ENCODE measurements at regions not wholly inside any gene's neighbourhood (a gene's known extent, or its start where the extent isn't known, plus 50 kb on each side); places are given as distances from the start of the nearest gene placed in this dataset.

DNA sequence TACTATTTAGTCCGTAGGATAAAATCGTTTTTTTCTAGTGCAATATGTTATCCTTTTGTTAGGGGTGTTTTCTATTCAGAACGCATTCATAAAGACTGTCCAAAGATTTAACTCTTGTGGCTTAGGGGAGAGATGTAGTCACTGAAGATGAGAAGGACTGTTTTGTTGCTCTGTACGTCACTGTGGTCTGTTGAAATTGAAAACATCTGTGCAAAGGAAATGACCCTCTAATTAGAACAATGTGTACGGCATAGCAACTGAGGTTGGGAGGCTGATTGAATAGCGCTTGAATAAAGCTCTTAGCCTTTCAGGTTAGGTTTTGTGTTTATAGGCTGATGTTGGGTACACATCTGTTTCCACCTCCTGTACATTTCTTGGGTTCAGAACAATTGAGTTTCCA is 453.4 kb upstream of the AKR1E2 start:
- dilution Hi-C loops (cut with MboI; ENCODE audit: extremely low pct_ligation_motif_present, low sequenced_read_pairs), result no loop called here
- POLR2A ChIA-PET, result no interaction called here
- Histone ChIP-seq H3K4me1 (ENCODE audit: control insufficient read depth, extremely low read depth, insufficient read depth, low read length) (peaks cover 14% of the 10 kb centered on the region), H3K27me3 (ENCODE audit: control insufficient read depth in 2 of 2, insufficient read depth in 2 of 2, low read length in 2 of 2) (no peaks in the 10 kb centered on the region), H3K4me3 (replicated peaks in 1 of 3; ENCODE audit: insufficient read depth in 1 of 3, low read depth in 1 of 3, low read length in 3 of 3) (no peak overlapping the region), H3K27ac (ENCODE audit: insufficient read depth, low read depth, low read length) (peak overlapping the region; percentile 91), H3K79me2 (ENCODE audit: control insufficient read depth, insufficient read depth, low read length) (no peaks in the 10 kb centered on the region), H3K9me3 (replicated peaks; ENCODE audit: control insufficient read depth, insufficient read depth, low read length) (no peaks in the 10 kb centered on the region), H4K20me1 (replicated peaks; ENCODE audit: control insufficient read depth, extremely low read depth, insufficient read depth, low read length) (no peaks in the 10 kb centered on the region), H2AFZ (ENCODE audit: low read depth, low read length) (no peak overlapping the region), H3K36me3 (ENCODE audit: control insufficient read depth in 2 of 2, extremely low read depth in 1 of 2, insufficient read depth in 2 of 2, low read length in 2 of 2) (no peaks in the 10 kb centered on the region), H3K4me2 (ENCODE audit: insufficient read depth, low read length) (no peak overlapping the region), H3K9ac (replicated peaks; ENCODE audit: extremely low read depth, insufficient read depth, low read length) (peak overlapping the region; percentile 13), H3K9me1 (replicated peaks; ENCODE audit: control insufficient read depth, extremely low read depth, insufficient read depth, low read length) (no peaks in the 10 kb centered on the region)
- FAIRE-seq, result peak; percentile 70
- peak; percentile 60 for TF ChIP-seq JUN (IDR thresholded peaks at IDR 0.05; ENCODE audit: borderline replicate concordance, insufficient read depth, insufficient read length, low read depth)
- no peak for TF ChIP-seq GATA2 (IDR thresholded peaks at IDR 0.05; ENCODE audit: insufficient read depth, insufficient read length, low read depth, low read length)
- CTCF ChIA-PET, result no interaction called here
- intact Hi-C loops (cut with micrococcal nuclease), result loop anchor here (1.0 to 5.0 kb wide), 11 partner anchors 18 to 591 kb away; no protein-coding TSS in a partner anchor
- no TSS peak for BruUV-seq (replicated peaks)
- peak; percentile 93 for DNase-seq (ENCODE audit: low read depth, low spot score)

DNA sequence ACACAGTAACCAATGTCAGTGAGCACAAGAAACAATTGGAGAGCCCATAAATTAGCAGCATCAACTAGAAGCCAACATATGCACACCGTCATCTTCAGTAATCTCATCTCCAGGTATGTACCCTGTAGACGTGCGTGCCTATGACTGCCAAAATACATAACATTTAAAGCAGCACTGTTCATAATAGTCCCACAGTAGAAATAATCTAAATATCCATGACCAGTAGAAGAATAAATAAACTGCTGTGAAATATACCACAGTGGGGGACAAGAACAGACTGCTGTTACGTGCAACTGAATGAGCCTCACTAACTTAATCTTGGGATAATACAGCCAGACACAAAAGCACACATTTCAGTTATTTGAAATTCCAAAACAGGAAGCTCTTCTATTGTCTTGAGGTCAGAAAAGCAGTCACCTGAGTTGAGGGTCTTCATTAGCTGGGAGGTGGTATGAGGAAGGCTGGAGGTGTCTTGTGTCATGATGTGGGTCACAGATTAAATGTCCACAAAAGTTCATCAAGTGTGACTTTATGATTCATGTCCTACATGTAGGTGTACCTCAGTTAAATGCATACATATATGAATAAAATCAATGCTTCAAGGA is 454.2 kb upstream of the AKR1E2 start:
- Histone ChIP-seq H3K27ac (ENCODE audit: insufficient read depth, low read depth, low read length) (peak overlapping the region; percentile 68), H3K9ac (replicated peaks; ENCODE audit: extremely low read depth, insufficient read depth, low read length) (peak overlapping the region; percentile 13), H3K9me1 (replicated peaks; ENCODE audit: control insufficient read depth, extremely low read depth, insufficient read depth, low read length) (no peaks in the 10 kb centered on the region), H3K36me3 (ENCODE audit: control insufficient read depth in 2 of 2, extremely low read depth in 1 of 2, insufficient read depth in 2 of 2, low read length in 2 of 2) (no peaks in the 10 kb centered on the region), H4K20me1 (replicated peaks; ENCODE audit: control insufficient read depth, extremely low read depth, insufficient read depth, low read length) (no peaks in the 10 kb centered on the region), H3K79me2 (ENCODE audit: control insufficient read depth, insufficient read depth, low read length) (no peaks in the 10 kb centered on the region), H3K4me3 (replicated peaks in 1 of 3; ENCODE audit: insufficient read depth in 1 of 3, low read depth in 1 of 3, low read length in 3 of 3) (no peak overlapping the region), H3K4me1 (ENCODE audit: control insufficient read depth, extremely low read depth, insufficient read depth, low read length) (peaks cover 14% of the 10 kb centered on the region), H3K9me3 (replicated peaks; ENCODE audit: control insufficient read depth, insufficient read depth, low read length) (no peaks in the 10 kb centered on the region), H2AFZ (ENCODE audit: low read depth, low read length) (no peak overlapping the region), H3K27me3 (ENCODE audit: control insufficient read depth in 2 of 2, insufficient read depth in 2 of 2, low read length in 2 of 2) (no peaks in the 10 kb centered on the region), H3K4me2 (ENCODE audit: insufficient read depth, low read length) (no peak overlapping the region)
- TF ChIP-seq, protein P1, sequence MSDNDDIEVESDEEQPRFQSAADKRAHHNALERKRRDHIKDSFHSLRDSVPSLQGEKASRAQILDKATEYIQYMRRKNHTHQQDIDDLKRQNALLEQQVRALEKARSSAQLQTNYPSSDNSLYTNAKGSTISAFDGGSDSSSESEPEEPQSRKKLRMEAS (IDR thresholded peaks at IDR 0.05; ENCODE audit: insufficient read depth, insufficient read length), result no peak
- TF ChIP-seq POLR2AphosphoS5 (IDR thresholded peaks at IDR 0.05; ENCODE audit: insufficient read depth, low read depth, low read length) (no peak), GATA2 (IDR thresholded peaks at IDR 0.05; ENCODE audit: insufficient read depth, insufficient read length, low read depth, low read length) (no peak), EZH2 (IDR thresholded peaks at IDR 0.05; ENCODE audit: borderline replicate concordance, low read depth, low read length, severe bottlenecking) (no peak), FOS (IDR thresholded peaks at IDR 0.05; ENCODE audit: borderline replicate concordance, insufficient read depth, low read length) (no peak), JUN (IDR thresholded peaks at IDR 0.05; ENCODE audit: borderline replicate concordance, insufficient read depth, insufficient read length, low read depth) (no peak), MYC (IDR thresholded peaks at IDR 0.05; ENCODE audit: low read depth, low read length) (no peak), POLR2A (IDR thresholded peaks at IDR 0.05; ENCODE audit: low read depth, low read length) (no peak)
- TF ChIP-seq, protein P2, sequence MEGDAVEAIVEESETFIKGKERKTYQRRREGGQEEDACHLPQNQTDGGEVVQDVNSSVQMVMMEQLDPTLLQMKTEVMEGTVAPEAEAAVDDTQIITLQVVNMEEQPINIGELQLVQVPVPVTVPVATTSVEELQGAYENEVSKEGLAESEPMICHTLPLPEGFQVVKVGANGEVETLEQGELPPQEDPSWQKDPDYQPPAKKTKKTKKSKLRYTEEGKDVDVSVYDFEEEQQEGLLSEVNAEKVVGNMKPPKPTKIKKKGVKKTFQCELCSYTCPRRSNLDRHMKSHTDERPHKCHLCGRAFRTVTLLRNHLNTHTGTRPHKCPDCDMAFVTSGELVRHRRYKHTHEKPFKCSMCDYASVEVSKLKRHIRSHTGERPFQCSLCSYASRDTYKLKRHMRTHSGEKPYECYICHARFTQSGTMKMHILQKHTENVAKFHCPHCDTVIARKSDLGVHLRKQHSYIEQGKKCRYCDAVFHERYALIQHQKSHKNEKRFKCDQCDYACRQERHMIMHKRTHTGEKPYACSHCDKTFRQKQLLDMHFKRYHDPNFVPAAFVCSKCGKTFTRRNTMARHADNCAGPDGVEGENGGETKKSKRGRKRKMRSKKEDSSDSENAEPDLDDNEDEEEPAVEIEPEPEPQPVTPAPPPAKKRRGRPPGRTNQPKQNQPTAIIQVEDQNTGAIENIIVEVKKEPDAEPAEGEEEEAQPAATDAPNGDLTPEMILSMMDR (IDR thresholded peaks at IDR 0.05; ENCODE audit: extremely low read depth in 1 of 2, insufficient read depth in 1 of 2, low read depth in 1 of 2, low read length in 2 of 2), result no peak
- POLR2A ChIA-PET, result no interaction called here
- BruUV-seq (replicated peaks), result no TSS peak
- DNase-seq (ENCODE audit: low read depth, low spot score) (peak; percentile 54), FAIRE-seq (no peak)
- dilution Hi-C loops (cut with MboI; ENCODE audit: extremely low pct_ligation_motif_present, low sequenced_read_pairs) (no loop called here), intact Hi-C loops (cut with micrococcal nuclease) (loop anchor here (1.0 to 5.0 kb wide), 11 partner anchors 17 to 590 kb away; no protein-coding TSS in a partner anchor)
- CTCF ChIA-PET, result interaction anchor here (1.0 kb wide), 1 partner anchor 11 kb away, joined by 3 read pairs; no protein-coding TSS in a partner anchor
